HG03521 (cell line): ENCODE measurements at regions not wholly inside any gene's neighbourhood (a gene's known extent, or its start where the extent isn't known, plus 50 kb on each side); places are given as distances from the start of the nearest gene placed in this dataset.
A peak's percentile ranks its signal among the peaks of the same experiment; 100 is the strongest.

Experiments used
- ATAC-seq: cut with Tn5 transposase; IDR thresholded peaks from one replicate; pipeline ENCODE4 v1.9.1; 2021; ENCODE audit warnings: mild to moderate bottlenecking, moderate library complexity; ENCODE audit not compliant: unreplicated experiment

DNA sequence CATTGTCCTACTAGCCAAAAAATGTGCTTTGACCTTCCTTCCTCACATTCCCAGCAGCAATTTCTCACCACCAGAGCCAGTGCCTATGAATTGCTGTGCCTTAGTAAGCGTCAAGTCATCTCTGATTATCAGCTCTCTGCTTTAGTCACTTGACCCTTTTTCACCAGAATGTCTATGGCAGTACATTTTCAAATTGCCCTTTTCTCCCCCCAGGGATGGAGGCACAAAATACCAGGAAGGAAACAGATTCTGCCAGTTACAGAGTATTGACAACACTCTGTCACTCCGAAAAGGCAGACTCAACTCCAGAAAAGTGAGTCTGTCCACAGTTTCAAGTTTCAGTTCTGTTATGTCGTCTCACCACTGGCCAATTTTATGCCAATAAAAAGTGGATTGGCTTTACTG is 167.4 kb downstream of the TNFSF18 start:
- no peak for ATAC-seq

DNA sequence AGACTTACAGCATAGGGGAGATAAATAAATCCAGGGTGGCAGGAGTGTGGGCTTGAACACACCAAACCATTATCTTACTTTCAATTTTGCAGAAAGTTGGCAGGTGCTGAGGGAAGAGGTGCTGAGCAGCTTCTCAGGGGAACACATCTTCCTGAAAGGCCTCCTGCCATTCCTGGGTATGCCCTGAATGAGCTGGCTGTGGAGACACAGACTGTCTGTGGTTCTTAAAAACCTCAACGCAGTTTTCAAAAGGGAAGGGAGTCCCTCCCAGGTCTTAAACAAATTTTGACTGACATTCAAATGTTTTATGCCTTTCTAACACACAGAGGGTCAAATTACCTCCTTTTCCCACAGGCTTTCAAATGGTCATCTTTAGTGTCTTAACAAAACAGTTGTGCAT is 166.9 kb downstream of the TNFSF18 start:
- no peak for ATAC-seq

DNA sequence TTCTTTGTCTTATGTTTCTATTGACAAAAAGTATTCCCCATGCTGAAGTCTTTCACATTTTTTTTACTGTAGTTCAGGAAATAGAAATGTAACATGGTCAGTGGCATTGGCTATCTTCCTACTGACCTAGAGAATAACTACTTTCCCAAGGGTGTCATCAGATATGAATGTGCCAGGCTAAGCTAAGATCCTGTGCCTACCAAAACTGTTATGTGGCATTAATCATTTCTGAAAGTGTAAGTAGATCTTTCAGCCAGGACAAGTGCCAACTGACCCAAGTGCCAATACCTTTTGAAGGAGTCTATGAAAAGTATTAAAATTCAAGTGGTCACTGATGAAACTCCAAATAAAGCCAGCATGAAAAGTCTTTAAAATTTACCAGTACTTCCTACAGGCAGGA is 165.3 kb downstream of the TNFSF18 start:
- ATAC-seq: no peak

DNA sequence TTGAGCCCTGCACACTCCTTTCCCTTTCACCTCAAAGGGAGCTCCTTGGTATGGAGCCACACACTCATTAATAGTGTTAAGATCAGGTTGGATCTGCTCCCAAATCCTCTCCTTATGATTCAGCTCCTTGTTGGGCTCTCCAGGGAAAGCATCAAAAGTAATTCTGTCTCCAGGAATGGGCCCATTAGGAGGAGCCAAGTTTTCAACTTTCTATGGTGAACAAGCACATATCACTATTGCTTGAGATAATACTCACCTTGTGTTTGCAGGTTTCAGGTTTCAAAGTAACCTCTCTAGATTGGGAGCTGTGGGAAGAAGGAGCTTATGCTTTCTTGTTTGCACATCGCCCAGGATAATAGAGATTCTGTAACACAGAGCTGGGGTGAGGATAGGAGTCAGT is 164.8 kb downstream of the TNFSF18 start:
- ATAC-seq: no peak

DNA sequence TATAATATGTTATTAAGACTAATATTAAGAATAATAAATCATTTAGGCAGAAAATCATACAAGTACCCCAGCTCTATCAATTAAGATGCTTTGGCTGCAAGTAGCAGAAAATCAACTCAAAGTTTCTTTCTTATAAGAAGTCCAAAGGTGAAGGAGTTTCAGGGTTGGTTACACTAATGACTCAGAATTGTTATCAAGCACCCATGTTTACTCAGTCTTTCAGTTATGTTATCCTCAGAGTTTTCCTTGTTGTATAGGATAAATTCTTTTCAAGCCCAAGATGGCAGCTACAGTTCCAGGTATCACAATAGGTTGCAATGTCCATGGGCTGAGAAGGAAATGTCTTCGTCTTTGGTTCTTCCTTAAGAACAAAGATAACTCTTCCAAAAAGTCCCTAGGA is 163.6 kb downstream of the TNFSF18 start:
- no peak for ATAC-seq

DNA sequence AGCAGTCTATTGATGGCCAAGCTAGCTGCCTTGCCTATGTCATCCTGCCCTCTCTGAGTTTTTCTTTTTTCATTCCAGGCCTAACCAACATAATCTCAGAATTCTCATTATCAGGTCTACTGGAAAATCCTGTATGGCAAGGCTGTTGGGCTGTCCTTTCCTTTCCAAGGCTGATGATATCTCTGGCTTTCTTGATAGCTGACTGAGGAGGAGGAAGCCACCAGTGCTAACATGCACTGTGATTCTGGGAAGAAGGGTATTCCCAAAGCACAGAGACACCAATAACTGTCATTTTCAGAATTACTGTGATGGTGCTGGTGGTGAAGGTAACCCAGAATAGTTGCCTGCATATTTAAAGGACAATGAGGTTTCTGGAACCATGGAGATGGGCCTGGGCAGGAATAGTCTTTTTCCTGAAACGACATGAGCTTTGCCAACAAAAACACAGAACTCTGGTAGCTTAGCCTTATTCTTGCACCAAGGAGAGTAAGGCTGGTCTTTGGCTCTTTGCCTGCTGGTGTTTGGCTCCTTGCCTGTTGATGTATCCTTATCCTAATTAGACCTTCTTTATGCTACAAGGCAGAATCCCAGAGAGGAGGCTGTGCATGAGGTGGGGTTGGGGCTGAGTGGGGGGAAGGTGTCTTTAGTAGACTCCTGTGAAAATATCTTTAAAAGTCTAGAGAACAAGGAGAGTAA is 157.4 kb downstream of the TNFSF18 start:
- ATAC-seq: no peak

DNA sequence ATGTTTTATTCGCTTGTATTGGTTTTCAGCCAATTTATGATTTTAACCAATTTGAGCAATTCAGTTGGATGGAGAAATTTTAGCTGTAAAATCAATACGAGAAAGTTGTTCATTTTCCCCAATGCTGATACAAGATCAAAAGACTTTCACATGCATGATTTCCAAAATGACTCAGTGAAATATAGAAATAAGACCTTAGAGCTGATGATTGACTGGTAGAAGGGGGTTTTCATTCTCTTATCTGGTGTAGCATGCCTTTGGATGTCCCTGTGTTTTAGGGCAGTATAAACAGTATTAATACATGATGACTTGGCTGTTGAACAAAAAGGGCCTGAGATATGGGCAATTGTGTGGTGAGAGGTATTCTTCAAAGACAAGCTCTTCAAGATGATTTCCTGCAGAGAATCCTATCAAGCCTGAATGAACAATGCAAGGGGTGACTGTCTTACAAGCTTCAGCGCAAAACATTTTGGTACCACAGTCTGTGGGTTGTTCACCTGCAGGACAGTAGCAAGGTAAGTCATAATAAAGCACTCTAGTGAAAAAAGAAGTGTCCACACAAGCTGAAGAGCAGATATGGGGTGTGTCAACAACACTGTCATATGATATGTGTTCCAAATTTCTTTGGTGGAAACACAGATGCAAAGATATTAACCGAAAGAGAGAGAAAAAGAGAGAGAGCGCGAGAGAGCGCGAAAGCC is 156.2 kb downstream of the TNFSF18 start:
- ATAC-seq: no peak

DNA sequence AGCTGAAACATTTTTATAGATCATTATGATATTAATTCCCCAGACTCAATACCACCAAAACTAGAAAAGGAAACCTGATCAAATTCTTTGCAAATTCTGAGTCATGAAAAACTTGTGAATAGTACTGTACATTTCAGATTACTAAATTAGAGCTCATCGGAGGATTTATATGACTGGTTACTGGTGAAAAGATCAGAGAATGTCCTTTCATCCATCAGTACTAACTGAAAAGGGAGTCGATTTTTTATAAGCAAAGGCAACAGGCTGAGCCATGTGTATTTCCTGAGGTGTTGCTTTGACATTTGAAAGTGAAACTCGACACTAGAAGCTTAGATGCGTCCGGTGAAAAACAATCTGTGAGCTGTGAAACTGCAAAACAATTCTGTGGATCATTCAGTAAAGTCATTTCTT is 155.7 kb downstream of the TNFSF18 start:
- ATAC-seq: peak; percentile 66

DNA sequence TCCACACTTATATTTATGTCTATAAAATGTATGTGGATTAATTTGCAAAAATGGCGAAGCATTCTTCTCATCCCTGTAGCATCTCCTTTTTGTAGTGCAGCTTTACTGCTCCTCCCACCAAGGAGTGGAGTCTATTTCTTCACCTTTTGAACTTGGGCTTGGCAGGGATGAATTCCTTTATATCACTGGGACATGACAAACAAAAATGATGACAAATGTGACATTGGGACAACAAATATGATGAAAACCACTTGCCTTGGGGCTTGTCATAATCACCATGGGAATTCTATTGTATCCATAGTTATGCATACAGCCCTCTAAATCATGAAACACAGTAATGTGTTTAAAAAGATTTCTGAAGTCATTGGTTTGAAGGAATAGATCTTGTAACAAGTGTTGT is 155.0 kb downstream of the TNFSF18 start:
- ATAC-seq: no peak

DNA sequence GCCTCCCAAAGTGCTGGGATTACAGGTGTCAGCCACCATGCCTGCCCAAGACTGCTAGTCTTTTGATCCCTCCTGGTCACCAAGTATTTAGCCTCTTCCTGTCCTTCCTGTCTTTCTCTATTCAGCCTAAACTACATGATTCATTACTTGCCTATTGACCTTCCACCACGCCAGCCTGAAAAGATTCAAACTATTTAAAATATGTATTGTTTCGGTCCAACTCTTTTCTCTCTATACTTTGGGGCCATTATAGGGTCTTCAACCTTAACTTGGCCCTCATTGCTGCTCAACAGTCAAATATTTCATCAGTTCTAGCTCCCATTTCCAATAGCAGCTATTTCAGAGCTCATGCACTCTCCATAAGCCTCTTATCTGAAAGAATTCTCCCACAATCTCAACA is 153.0 kb downstream of the TNFSF18 start:
- ATAC-seq: no peak

DNA sequence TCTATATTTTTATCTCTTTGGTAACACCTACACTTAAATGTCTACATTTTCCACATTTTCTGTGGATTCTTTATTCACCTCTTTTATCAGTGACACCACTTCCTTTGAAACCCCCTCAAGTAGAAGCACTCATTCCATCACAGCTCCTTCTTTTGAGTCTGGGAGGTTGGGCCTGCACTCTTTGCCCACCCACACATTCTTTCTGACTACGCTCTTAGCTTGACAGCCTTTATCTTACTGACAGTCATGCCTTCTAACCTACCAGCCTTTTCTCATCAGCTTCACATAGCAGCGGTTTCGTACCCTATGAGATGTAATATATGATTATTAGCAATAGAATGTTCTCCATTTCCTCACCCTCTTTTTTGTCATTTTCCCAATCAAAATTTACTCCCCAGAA is 151.9 kb downstream of the TNFSF18 start:
- ATAC-seq: no peak

DNA sequence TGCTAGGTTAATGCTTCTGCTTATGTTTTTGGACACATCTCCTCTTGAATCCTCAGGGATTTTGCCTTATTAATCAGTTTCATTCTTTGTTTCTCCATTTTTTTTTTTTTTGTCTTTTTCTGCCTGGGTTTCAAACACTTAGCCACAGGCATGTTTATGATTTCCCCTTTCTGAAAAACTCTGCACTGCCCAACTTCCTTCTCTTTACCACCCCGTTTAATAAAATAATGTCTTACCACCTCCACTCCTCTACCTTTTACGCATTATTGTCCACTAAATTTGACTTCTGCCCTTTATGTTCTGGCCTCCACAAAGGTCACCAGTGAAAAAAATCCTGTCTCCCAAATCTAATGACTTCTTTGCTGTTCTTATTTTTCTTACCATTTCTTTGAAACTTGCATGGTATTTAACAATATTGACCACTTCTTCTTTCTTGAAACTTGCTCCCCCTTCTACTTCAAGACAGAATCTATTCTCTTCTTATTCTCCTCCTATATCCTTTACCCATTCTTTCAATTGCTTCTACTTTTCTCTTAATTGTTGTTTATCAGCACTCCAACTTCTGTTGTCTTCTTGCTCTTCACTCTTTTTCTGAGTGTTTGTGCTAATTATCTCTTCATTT is 150.3 kb downstream of the TNFSF18 start:
- ATAC-seq: no peak

DNA sequence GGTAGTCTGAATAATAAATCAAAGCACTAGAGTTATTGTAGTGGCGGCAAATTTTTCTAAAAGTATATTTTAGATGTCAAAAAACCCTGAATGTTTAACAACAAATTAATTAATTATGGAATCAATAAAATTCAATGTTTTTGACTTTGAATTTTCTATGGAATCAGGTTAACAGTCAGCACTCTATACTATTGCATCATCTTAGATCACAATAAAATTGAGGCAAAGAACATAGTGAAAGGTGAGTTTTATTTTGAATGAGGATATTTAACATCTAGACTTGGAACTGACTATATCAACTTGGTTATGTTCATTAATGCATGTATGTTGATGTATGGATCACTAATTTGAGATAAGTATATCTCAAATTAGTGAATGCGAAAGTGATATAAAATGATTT is 148.5 kb downstream of the TNFSF18 start:
- ATAC-seq: no peak

DNA sequence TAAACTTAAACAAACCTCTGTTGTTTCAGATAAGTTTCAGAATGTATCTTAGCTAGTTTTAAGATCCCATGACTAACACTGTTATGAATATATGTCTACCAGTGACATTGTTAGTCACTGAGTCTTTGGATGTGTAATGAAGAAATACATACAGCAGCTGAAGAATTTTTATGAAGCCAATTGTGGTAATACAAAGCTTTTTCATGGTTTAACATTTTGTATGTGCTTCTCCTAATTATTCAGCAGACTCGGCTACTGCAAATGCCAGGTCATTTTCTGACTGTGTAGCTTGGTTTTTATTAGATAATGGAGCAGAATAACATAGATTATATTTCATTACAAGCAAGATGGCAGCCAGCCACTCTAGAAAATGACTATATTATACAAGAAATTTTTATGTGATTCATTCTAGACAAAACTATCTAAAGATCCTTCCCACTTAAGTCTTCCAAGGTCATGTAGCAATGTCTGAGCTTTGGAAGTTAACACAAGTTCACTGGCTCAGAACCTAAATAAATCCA is 147.8 kb downstream of the TNFSF18 start:
- ATAC-seq: no peak

DNA sequence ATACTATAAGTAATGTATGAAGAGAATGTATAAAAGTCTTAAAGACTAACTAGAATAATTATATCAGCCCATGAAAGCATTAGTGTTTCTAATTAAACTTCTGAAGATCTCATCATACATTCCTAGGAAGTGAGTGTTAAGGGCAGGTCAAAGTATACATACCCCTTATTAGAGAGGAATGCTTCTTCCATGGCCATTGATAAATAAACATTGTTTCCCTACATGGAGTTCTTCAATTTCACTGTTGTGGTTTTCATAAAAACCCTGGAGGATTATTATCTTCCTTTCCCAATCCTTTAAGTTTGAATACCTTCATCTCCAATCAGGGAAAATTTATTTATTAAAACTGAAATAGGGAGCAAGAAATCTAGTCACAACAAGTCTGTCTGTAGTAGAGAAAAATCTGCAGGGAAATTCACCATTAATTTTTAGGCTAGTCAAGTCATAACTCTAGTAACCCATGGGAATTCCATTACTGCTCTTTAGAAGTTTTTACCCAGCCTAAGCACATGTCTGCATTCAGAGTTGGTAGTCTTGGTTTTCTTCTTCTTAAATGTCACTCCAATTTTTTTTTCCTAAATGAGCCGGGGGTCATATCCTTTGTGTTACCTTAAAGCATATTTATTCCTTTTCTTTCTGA is 147.0 kb downstream of the TNFSF18 start:
- no peak for ATAC-seq

DNA sequence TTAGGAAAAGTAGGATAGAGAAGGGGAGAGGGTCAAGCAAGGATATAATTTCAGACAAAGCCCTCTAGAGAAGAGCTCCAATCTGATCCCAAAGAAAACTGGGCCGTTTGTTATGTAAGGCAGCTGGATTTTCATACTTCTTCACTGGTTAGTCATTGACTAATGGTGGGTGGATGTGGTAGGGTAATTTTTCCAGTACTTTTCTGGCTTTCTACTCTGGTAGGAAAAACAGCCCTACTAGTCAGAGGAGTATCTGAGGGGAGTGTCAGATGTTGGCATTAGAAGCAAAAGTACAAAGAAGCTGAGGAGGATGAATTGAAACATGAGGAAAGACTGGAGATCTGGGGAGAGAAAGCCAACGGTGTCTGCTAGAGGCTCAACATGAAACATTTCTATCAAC is 145.3 kb downstream of the TNFSF18 start:
- no peak for ATAC-seq

DNA sequence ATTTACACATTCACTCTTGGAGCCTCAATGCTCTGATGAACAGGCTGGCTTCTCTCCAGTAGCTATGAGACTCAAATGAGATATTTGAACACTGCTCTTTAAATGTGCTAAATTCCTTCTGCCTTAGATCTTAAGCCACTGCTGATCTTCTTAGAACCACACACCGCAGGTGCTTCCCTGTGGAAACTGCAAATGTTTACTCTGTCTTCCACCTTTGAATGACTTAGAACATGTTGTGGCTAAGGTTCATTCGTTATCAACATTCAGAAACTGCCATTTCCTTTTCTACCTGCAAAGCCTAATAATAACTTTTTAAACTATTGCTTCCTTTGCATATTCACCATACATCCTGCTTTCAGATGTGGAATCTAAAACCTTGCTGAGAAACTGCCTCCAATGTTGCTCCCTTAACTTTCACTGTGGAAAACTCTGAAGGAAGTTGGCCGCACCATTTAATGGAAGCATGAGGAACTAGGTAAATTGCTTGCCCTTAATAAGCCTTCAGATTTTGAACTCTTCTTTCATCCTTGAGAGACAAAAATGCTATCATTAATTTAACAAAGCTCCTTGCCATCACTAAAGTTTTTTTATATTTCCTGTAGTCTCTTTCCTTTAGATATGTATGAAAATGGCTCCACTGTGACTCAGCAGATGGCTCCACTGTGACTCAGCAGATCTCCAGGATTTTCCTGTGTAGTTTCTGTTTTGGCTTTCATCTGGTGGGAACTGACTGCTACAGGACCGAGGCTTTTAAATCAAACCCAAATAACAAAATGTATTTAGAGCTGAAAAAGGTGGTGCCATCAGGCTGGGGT is 143.8 kb downstream of the TNFSF18 start:
- ATAC-seq: no peak

DNA sequence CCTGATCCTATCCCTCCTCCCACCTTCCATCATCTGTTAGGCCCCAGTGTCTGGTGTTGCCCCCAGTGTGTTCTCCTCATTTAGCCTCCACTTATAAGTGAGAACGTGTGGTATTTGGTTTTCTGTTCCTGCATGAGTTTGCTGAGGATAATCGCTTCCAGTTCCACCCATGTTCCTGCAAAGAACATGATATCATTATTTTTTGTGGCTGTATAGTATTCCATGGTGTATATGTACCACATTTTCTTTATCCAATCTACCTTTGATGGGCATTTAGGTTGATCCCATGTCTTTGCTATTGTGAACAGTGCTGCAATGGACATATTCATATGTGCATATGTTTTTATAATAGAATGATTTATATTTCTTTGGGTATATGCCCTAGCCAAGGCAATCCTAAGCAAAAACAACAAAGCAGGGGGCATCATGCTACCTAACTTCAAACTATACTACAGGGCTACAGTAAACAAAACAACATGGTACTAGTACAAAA is 142.9 kb downstream of the TNFSF18 start:
- ATAC-seq: no peak

DNA sequence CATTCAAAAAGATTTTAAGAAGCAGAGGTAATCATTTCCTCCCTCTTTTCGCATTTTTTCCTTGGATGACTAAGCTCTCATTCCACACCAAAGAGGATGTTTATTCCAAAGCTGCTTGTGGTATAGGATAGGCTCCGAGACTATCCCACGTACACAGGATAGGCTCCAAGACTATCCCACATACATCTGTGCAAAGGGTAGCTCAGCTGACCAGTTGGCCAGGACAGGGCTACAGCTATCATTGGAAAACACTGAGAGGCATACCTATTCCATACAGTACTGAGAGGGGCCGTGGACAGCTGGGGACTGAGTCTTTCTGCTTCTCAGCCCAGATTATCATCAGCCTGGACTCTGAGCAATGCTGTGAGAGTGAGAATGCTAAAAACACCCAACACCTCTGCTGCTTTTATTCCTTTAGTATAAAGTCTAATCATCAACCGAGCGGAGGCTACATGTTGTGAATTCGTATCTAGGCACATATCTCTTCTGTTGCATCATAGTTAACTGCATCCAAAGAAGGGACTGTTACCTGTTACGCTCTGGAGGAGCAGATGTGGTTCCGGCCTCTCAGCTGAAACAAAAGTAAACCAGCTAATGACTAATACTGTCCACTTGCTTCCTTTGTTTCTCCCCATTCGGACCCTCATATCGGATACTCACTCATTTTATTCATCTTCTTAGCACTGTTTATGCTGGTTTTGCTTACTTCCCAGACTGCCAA is 141.0 kb downstream of the TNFSF18 start:
- no peak for ATAC-seq

DNA sequence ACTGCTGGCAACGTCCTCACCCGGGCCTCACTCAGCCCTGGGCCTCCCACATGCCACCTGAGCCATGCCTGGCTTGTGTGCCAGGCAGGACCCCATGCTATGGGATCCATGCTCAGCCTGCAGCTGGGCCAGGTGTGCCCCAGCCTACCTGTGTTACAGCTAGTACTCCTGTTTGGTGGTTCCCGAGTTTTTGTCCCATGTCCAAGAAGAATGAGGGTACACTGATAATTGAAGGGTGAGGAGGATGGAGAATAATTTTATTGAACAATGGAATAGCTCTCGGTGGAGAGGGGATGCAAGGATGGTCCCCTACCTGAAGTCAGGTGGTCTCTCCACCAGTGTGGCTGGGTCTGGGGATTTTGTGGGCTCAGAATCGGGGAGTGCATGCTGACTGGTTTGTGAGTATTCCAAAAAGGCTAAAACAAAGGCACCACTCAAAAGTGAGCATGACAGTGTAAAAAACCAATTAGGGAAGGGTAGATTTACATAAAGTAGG is 137.9 kb downstream of the TNFSF18 start:
- ATAC-seq: no peak
